Hepatocyte (in vitro differentiated cells): ENCODE measurements at regions not wholly inside any gene's neighbourhood (a gene's known extent, or its start where the extent isn't known, plus 50 kb on each side); places are given as distances from the start of the nearest gene placed in this dataset.

Experiments used
- DNase-seq: peaks from one replicate; pipeline ENCODE4 v3.0.0-alpha.2; 2016; ENCODE audit warnings: low spot score
- H2AFZ ChIP-seq: fragments of 200-600 bp; sonication (generic); 2 replicates; pipeline ENCODE4 v1.6.0; 2016; ENCODE audit warnings: antibody characterized with exemption, mild to moderate bottlenecking
- H3K27ac ChIP-seq: fragments of 200-600 bp; sonication (generic); 2 replicates; pipeline ENCODE4 v1.5.1; 2016; ENCODE audit warnings: mild to moderate bottlenecking
- H3K27me3 ChIP-seq: fragments of 200-600 bp; sonication (generic); 2 replicates; pipeline ENCODE4 v1.6.1; 2016
- H3K36me3 ChIP-seq: fragments of 200-600 bp; sonication (generic); replicated peaks from 2 replicates; pipeline ENCODE4 v1.5.1; 2016; ENCODE audit warnings: low read depth; ENCODE audit not compliant: insufficient read depth
- H3K4me1 ChIP-seq: fragments of 200-600 bp; sonication (generic); 2 replicates; pipeline ENCODE4 v1.5.1; 2016; ENCODE audit warnings: mild to moderate bottlenecking, moderate library complexity; ENCODE audit not compliant: insufficient read depth
- H3K4me2 ChIP-seq: fragments of 200-600 bp; sonication (generic); 2 replicates; pipeline ENCODE4 v1.6.0; 2016
- H3K4me3 ChIP-seq: fragments of 200-600 bp; sonication (generic); 2 replicates; pipeline ENCODE4 v1.5.1; 2016; ENCODE audit warnings: mild to moderate bottlenecking
- H3K79me2 ChIP-seq: fragments of 200-600 bp; sonication (generic); 2 replicates; pipeline ENCODE4 v1.6.0; 2017; ENCODE audit warnings: mild to moderate bottlenecking
- H3K9me2 ChIP-seq: fragments of 200-600 bp; sonication (generic); replicated peaks from 2 replicates; pipeline ENCODE4 v1.6.0; 2017; ENCODE audit warnings: mild to moderate bottlenecking; ENCODE audit not compliant: insufficient read depth
- H3K9me3 ChIP-seq: fragments of 200-600 bp; sonication (generic); 2 replicates; pipeline ENCODE4 v1.5.1; 2016; ENCODE audit warnings: low read depth, mild to moderate bottlenecking
- H4K20me1 ChIP-seq: fragments of 200-600 bp; sonication (generic); 2 replicates; pipeline ENCODE4 v1.6.0; 2016; ENCODE audit warnings: mild to moderate bottlenecking; ENCODE audit not compliant: insufficient read depth, poor library complexity, severe bottlenecking
- EZH2 ChIP-seq: fragments of 200-600 bp; sonication (generic); IDR thresholded peaks from 2 replicates; pipeline ENCODE4 v1.6.1; 2016; ENCODE audit warnings: antibody characterized with exemption, mild to moderate bottlenecking, borderline replicate concordance
- EZH2phosphoT487 ChIP-seq: fragments of 200-600 bp; sonication (generic); IDR thresholded peaks from one replicate; pipeline ENCODE4 v1.6.1; 2018; ENCODE audit warnings: antibody characterized with exemption, mild to moderate bottlenecking, low read depth, moderate library complexity; ENCODE audit not compliant: unreplicated experiment, severe bottlenecking
- WGBS: methylation state at CpG from one replicate; pipeline ENCODE4 v1.1.6; 2016; ENCODE audit warnings: low lambda C conversion rate; ENCODE audit errors: missing lambda C conversion rate; 5-methylcytosine and 5-hydroxymethylcytosine counted together
- TF ChIP-seq, protein P1 (sequence below): fragments of 200-600 bp; sonication (generic); IDR thresholded peaks from 2 replicates; pipeline ENCODE4 v1.5.1; 2016; ENCODE audit warnings: antibody characterized with exemption, mild to moderate bottlenecking; ENCODE audit not compliant: poor library complexity

DNA sequence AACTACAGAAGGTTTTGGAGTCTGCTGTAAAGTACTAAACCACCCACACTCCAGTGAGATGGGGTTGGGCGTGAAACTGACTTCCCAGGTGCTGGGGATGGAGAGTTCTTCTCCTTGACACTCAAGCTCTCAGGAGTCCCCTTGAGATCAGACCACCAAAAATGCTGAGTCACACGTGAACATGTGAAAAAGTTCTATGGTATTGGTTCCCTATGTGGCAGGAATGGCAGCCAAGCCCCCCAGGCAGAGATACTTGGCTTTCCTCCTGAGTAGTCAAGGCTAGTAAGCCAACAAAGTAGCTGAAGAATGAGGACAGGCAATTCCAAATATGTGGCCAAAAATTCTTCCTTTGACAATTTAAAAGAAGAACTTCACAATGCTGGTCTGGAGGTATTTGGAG, 222.0 kb upstream of the ADAMTS3 start:
- H3K9me3 ChIP-seq: no peaks in the 10 kb centered on the region
- no peak overlapping the region for H3K27ac ChIP-seq
- no peak for DNase-seq
- H3K79me2 ChIP-seq: no peaks in the 10 kb centered on the region
- no peaks in the 10 kb centered on the region for H4K20me1 ChIP-seq
- H3K4me2 ChIP-seq: no peak overlapping the region
- H3K36me3 ChIP-seq: no peaks in the 10 kb centered on the region
- no peaks in the 10 kb centered on the region for H3K27me3 ChIP-seq
- H3K9me2 ChIP-seq: no peaks in the 10 kb centered on the region
- H3K4me1 ChIP-seq: no peaks in the 10 kb centered on the region
- WGBS: 62% methylated on average over 2 of the region's 2 CpGs
- H2AFZ ChIP-seq: no peak overlapping the region
- H3K4me3 ChIP-seq: no peak overlapping the region
- TF ChIP-seq EZH2: no peak
- no peak for TF ChIP-seq EZH2phosphoT487
- TF ChIP-seq, protein P1, sequence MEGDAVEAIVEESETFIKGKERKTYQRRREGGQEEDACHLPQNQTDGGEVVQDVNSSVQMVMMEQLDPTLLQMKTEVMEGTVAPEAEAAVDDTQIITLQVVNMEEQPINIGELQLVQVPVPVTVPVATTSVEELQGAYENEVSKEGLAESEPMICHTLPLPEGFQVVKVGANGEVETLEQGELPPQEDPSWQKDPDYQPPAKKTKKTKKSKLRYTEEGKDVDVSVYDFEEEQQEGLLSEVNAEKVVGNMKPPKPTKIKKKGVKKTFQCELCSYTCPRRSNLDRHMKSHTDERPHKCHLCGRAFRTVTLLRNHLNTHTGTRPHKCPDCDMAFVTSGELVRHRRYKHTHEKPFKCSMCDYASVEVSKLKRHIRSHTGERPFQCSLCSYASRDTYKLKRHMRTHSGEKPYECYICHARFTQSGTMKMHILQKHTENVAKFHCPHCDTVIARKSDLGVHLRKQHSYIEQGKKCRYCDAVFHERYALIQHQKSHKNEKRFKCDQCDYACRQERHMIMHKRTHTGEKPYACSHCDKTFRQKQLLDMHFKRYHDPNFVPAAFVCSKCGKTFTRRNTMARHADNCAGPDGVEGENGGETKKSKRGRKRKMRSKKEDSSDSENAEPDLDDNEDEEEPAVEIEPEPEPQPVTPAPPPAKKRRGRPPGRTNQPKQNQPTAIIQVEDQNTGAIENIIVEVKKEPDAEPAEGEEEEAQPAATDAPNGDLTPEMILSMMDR: no peak

DNA sequence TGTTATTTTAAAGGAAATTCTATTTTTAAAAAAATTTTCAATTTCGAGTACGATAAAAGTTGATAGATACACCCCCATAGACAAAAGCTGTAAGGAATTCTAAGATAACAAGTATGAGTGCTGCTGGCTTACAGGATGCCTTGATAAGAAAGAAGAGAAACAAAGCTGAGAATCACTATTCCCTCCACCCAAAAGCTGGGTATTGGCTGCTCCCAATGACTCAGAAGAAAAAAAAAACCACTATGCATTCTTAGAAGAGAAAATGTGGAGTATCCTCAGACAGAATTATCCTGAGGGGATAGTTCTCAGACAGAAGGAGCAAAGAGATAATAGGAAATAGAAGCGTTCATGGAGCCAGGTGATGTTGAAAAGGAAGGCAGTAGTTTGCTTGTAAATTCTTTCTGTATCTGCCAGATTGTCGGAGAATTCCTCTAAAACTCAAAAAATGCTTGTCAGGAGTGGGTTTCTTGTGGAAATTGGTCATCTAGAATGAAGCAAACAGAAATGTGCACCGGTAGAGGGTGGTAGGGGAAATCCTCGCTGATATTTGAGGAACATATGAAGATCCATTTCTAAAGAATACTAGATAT, 217.5 kb upstream of the ADAMTS3 start:
- no peaks in the 10 kb centered on the region for H3K36me3 ChIP-seq
- DNase-seq: no peak
- H3K9me3 ChIP-seq: no peaks in the 10 kb centered on the region
- H3K27me3 ChIP-seq: no peaks in the 10 kb centered on the region
- H4K20me1 ChIP-seq: no peaks in the 10 kb centered on the region
- TF ChIP-seq EZH2 (no peak), EZH2phosphoT487 (no peak)
- TF ChIP-seq, protein P1: no peak
- H3K27ac ChIP-seq: no peak overlapping the region
- WGBS: 74% methylated on average over 6 of the region's 6 CpGs
- no peak overlapping the region for H2AFZ ChIP-seq
- H3K4me1 ChIP-seq: no peaks in the 10 kb centered on the region
- no peak overlapping the region for H3K4me2 ChIP-seq
- no peaks in the 10 kb centered on the region for H3K79me2 ChIP-seq
- no peaks in the 10 kb centered on the region for H3K9me2 ChIP-seq
- H3K4me3 ChIP-seq: no peak overlapping the region

DNA sequence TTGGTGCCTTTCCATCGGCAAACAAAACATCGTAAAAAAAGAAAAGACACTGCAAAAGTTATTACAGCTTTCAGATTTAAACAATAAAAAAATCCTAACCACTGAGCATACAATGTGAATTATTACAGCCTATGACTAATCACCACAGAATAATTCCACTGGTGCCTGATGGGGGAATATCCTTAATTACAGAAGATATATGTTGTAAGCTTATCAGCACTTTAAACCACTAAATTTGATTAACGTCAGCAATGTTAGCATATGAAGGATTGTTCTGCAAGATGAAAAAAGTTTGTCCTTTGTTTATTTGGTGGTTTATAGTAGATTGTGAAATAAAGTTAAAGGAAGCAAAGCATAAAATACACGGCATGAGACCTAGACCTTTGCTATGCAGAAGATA, 210.2 kb upstream of the ADAMTS3 start:
- WGBS: 81% methylated on average over 4 of the region's 4 CpGs
- Histone ChIP-seq H3K27me3 (no peaks in the 10 kb centered on the region), H2AFZ (no peak overlapping the region), H3K9me3 (no peaks in the 10 kb centered on the region), H4K20me1 (no peaks in the 10 kb centered on the region), H3K36me3 (no peaks in the 10 kb centered on the region), H3K4me3 (no peak overlapping the region), H3K4me2 (no peak overlapping the region), H3K27ac (no peak overlapping the region), H3K4me1 (no peaks in the 10 kb centered on the region), H3K9me2 (no peaks in the 10 kb centered on the region), H3K79me2 (no peaks in the 10 kb centered on the region)
- DNase-seq: no peak
- TF ChIP-seq EZH2phosphoT487 (no peak), EZH2 (no peak)
- TF ChIP-seq, protein P1: no peak
